CD14-positive monocyte (primary cell): ENCODE measurements at regions not wholly inside any gene's neighbourhood (a gene's known extent, or its start where the extent isn't known, plus 50 kb on each side); places are given as distances from the start of the nearest gene placed in this dataset.

Experiments used
- DNase-seq, 3 donors: peaks; one replicate each; pipeline ENCODE4 v3.0.0-alpha.2; 2011 to 2022
- H2AFZ ChIP-seq: 2 replicates; pipeline ENCODE4 v1.6.0; 2012; ENCODE audit warnings: mild to moderate bottlenecking, low read depth, low read length, inconsistent platforms; ENCODE audit not compliant: insufficient read depth, poor library complexity, severe bottlenecking
- H3K27ac ChIP-seq, 2 donors: 1 replicate in 1 of 2; 2 replicates in 1 of 2; pipeline ENCODE4 v1.5.1; 2012 to 2013; ENCODE audit warnings: low read length in 2 of 2, control low read depth in 1 of 2, inconsistent platforms in 1 of 2, low read depth in 1 of 2, mild to moderate bottlenecking in 1 of 2
- H3K27me3 ChIP-seq, 2 donors: one replicate each; pipeline versions ENCODE4 v1.6.0 to v1.6.1; 2011 to 2013; ENCODE audit warnings: low read length in 2 of 2; ENCODE audit not compliant: control insufficient read depth in 2 of 2, insufficient read depth in 2 of 2
- H3K36me3 ChIP-seq, 2 donors: replicated peaks in 1 of 2; 1 replicate in 1 of 2; 2 replicates in 1 of 2; pipeline versions ENCODE4 v1.5.1 to v1.6.1; 2012 to 2013; ENCODE audit warnings: low read length in 2 of 2, control low read depth in 1 of 2, inconsistent platforms in 1 of 2, mild to moderate bottlenecking in 1 of 2; ENCODE audit not compliant: insufficient read depth in 2 of 2, control insufficient read depth in 1 of 2
- H3K4me1 ChIP-seq, 2 donors: 1 replicate in 1 of 2; 2 replicates in 1 of 2; pipeline versions ENCODE4 v1.5.1 to v1.6.1; 2012 to 2013; ENCODE audit warnings: low read length in 2 of 2, control low read depth in 1 of 2, inconsistent platforms in 1 of 2, mild to moderate bottlenecking in 1 of 2, moderate library complexity in 1 of 2; ENCODE audit not compliant: insufficient read depth in 2 of 2, control insufficient read depth in 1 of 2
- H3K4me2 ChIP-seq: replicated peaks from 2 replicates; pipeline ENCODE3; 2012; ENCODE audit warnings: low read length, moderate library complexity, mild to moderate bottlenecking; ENCODE audit not compliant: poor library complexity, severe bottlenecking; ENCODE audit errors: extremely low read depth
- H3K4me3 ChIP-seq, 3 experiments: fragments of 200-600 bp in 1 of 3; sonication (generic) in 1 of 3; replicated peaks in 1 of 3; 1 replicate in 2 of 3; 2 replicates in 1 of 3; pipeline ENCODE4 v1.5.1; 2011 to 2013; ENCODE audit warnings: low read length in 3 of 3, mild to moderate bottlenecking in 3 of 3, control low read depth in 2 of 3, low read depth in 2 of 3, inconsistent platforms in 1 of 3, moderate library complexity in 1 of 3
- H3K79me2 ChIP-seq: 2 replicates; pipeline ENCODE4 v1.6.0; 2012; ENCODE audit warnings: mild to moderate bottlenecking, control low read depth, inconsistent platforms, low read length, moderate library complexity; ENCODE audit not compliant: insufficient read depth
- H3K9ac ChIP-seq: 2 replicates; pipeline ENCODE4 v1.6.0; 2017; ENCODE audit warnings: low read length, mild to moderate bottlenecking; ENCODE audit not compliant: insufficient read depth, poor library complexity, severe bottlenecking
- H3K9me3 ChIP-seq, 2 donors: replicated peaks in 1 of 2; 1 replicate in 1 of 2; 2 replicates in 1 of 2; pipeline versions ENCODE4 v1.5.1 to v1.6.1; 2012 to 2013; ENCODE audit warnings: low read length in 2 of 2, control low read depth in 1 of 2; ENCODE audit not compliant: control insufficient read depth in 1 of 2, insufficient read depth in 1 of 2
- H4K20me1 ChIP-seq: 2 replicates; pipeline ENCODE4 v1.6.0; 2012; ENCODE audit warnings: mild to moderate bottlenecking, low read length, control low read depth, moderate library complexity; ENCODE audit not compliant: insufficient read depth
- H3K27ac Mint-ChIP-seq, 7 donors: one replicate each; pipeline ENCODE4 v1.8.0; 2020; ENCODE audit warnings: mild to moderate bottlenecking in 7 of 7, mixed read lengths in 7 of 7, moderate library complexity in 6 of 7, inconsistent platforms in 2 of 7
- H3K27me3 Mint-ChIP-seq, 3 donors: one replicate each; pipeline ENCODE4 v1.8.0; 2021 to 2022; ENCODE audit warnings: low read depth in 3 of 3, mild to moderate bottlenecking in 3 of 3, mixed read lengths in 3 of 3, moderate library complexity in 3 of 3, inconsistent platforms in 1 of 3
- H3K36me3 Mint-ChIP-seq, 2 donors: one replicate each; pipeline ENCODE4 v1.8.0; 2020; ENCODE audit warnings: mixed read lengths in 2 of 2, inconsistent platforms in 1 of 2, mild to moderate bottlenecking in 1 of 2
- H3K4me1 Mint-ChIP-seq: one replicate; pipeline ENCODE4 v1.8.0; 2020; ENCODE audit warnings: mild to moderate bottlenecking, mixed read lengths
- H3K4me3 Mint-ChIP-seq, 2 donors: one replicate each; pipeline ENCODE4 v1.8.0; 2020; ENCODE audit warnings: mild to moderate bottlenecking in 2 of 2, mixed read lengths in 2 of 2, moderate library complexity in 1 of 2
- H3K9me3 Mint-ChIP-seq, 7 donors: one replicate each; pipeline ENCODE4 v1.8.0; 2020 to 2022; ENCODE audit warnings: mixed read lengths in 7 of 7, mild to moderate bottlenecking in 6 of 7, moderate library complexity in 6 of 7, inconsistent platforms in 2 of 7
- WGBS: methylation state at CpG from one replicate; pipeline ENCODE4 v1.1.5; 2013; ENCODE audit warnings: missing lambda C conversion rate; ENCODE audit not compliant: insufficient coverage; 5-methylcytosine and 5-hydroxymethylcytosine counted together
- intact Hi-C, 2 donors: fragments of 100-400 bp; cut with micrococcal nuclease; formaldehyde crosslinking; loops; one replicate each; pipeline versions ENCODE4 v1.15.0 to v1.15.1; 2023
- TF ChIP-seq, protein P1 (sequence below): fragments of 200-600 bp; IDR thresholded peaks from one replicate; pipeline ENCODE4 v1.8.0; 2022; ENCODE audit warnings: antibody characterized with exemption, mild to moderate bottlenecking

DNA sequence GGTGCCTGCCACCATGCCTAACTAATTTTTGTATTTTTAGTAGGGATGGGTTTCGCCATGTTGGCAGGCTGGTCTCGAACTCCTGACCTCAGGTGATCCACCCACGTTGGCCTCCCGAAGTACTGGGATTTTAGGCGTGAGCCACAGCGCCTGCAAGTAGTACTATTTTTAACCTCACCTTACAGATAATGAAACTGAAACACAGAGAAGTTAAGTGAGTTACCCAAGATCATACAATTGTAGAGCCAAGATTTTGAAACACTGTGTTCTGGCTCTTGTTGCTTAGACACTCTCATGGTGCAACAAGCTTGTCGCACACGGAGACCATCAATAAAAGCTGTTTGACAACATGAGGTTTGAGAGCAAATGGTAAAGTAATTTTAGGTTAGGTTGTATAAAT lies 159.1 kb upstream of the LMNTD1 start:
- Mint-ChIP-seq H3K36me3 (no peaks in the 10 kb centered on the region), H3K27me3 (peaks cover 0 to 1% (median 0%) of the 10 kb centered on the region in 3 donors), H3K27ac (peak overlapping the region in 1 of 7 donors; percentile 29), H3K4me1 (no peaks in the 10 kb centered on the region), H3K9me3 (peaks cover 1 to 21% (median 6%) of the 10 kb centered on the region in 7 donors), H3K4me3 (no peak overlapping the region)
- H3K36me3 ChIP-seq = no peaks in the 10 kb centered on the region
- H3K4me3 ChIP-seq = no peak overlapping the region
- no peak overlapping the region for H3K4me2 ChIP-seq
- H3K9ac ChIP-seq = no peak overlapping the region
- H2AFZ ChIP-seq = no peak overlapping the region
- H3K4me1 ChIP-seq = no peaks in the 10 kb centered on the region
- peaks cover 4 to 15% of the 10 kb centered on the region in 2 donors for H3K9me3 ChIP-seq
- no peak overlapping the region for H3K27ac ChIP-seq
- intact Hi-C loops = no loop called here
- TF ChIP-seq, protein P1, sequence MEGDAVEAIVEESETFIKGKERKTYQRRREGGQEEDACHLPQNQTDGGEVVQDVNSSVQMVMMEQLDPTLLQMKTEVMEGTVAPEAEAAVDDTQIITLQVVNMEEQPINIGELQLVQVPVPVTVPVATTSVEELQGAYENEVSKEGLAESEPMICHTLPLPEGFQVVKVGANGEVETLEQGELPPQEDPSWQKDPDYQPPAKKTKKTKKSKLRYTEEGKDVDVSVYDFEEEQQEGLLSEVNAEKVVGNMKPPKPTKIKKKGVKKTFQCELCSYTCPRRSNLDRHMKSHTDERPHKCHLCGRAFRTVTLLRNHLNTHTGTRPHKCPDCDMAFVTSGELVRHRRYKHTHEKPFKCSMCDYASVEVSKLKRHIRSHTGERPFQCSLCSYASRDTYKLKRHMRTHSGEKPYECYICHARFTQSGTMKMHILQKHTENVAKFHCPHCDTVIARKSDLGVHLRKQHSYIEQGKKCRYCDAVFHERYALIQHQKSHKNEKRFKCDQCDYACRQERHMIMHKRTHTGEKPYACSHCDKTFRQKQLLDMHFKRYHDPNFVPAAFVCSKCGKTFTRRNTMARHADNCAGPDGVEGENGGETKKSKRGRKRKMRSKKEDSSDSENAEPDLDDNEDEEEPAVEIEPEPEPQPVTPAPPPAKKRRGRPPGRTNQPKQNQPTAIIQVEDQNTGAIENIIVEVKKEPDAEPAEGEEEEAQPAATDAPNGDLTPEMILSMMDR = no peak
- no peaks in the 10 kb centered on the region for H3K79me2 ChIP-seq
- WGBS = no CpG with 5 or more reads among the region's 8 CpGs
- no peaks in the 10 kb centered on the region for H3K27me3 ChIP-seq
- no peak for DNase-seq
- H4K20me1 ChIP-seq = no peaks in the 10 kb centered on the region

DNA sequence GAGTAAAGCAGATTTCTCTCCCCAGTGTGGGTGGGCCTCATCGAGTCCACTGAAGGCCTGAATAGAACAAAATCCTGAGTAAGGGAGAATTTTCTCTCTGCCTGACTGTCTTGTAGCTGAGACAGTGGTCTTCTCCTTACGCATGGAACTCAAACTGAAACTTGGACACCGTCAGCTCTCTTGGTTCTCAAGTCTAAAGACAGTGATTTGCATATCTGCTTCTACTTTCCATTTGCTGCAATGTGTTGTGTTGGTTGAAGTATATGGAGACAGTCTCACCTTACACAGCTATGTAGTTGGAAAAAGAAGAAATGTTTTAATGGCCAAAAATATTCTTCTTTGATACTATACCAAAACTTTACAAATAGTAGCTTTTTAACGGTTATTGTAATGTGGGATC lies 160.2 kb upstream of the LMNTD1 start:
- no peak overlapping the region for H3K4me3 ChIP-seq
- no peaks in the 10 kb centered on the region for H3K36me3 Mint-ChIP-seq
- H3K27me3 Mint-ChIP-seq = no peaks in the 10 kb centered on the region
- H3K9me3 ChIP-seq = peaks cover 4 to 6% of the 10 kb centered on the region in 2 donors
- H3K79me2 ChIP-seq = no peaks in the 10 kb centered on the region
- H3K4me1 ChIP-seq = no peaks in the 10 kb centered on the region
- TF ChIP-seq, protein P1 = no peak
- H3K4me3 Mint-ChIP-seq = no peak overlapping the region
- no peak overlapping the region for H3K27ac ChIP-seq
- no peak overlapping the region for H2AFZ ChIP-seq
- no peaks in the 10 kb centered on the region for H3K36me3 ChIP-seq
- H3K4me1 Mint-ChIP-seq = no peaks in the 10 kb centered on the region
- 94% methylated on average over 3 of the region's 4 CpGs for WGBS
- no peak overlapping the region for H3K9ac ChIP-seq
- H3K9me3 Mint-ChIP-seq = peaks cover 0 to 12% (median 3%) of the 10 kb centered on the region in 7 donors
- no peak overlapping the region for H3K27ac Mint-ChIP-seq
- no peak overlapping the region for H3K4me2 ChIP-seq
- no peak for DNase-seq
- H3K27me3 ChIP-seq = no peaks in the 10 kb centered on the region
- no peaks in the 10 kb centered on the region for H4K20me1 ChIP-seq
- intact Hi-C loops = no loop called here
